IMR-90 (cell line): ENCODE measurements at regions not wholly inside any gene's neighbourhood (a gene's known extent, or its start where the extent isn't known, plus 50 kb on each side); places are given as distances from the start of the nearest gene placed in this dataset.

Experiments
- ATAC-seq: fragments of 200-7000 bp; cut with Tn5 transposase; 2 replicates; pipeline ENCODE4 v1.9.1; 2020; ENCODE audit warnings: low read depth, mild to moderate bottlenecking, moderate library complexity
- BruUV-seq: library from RNA; stranded (reverse); fragments of 400-500 nt; replicated peaks from 2 replicates; lab custom pipeline; 2021; lab: Mats Ljungman, UMichigan
- CTCF ChIA-PET: fragments of 300-600 bp; formaldehyde crosslinking; extraction: SDS; loops from one replicate; lab custom pipeline; 2021; ENCODE audit warnings: antibody characterized with exemption; lab: Yijun Ruan, JAX
- POLR2A ChIA-PET: fragments of 300-600 bp; sonication (Branson Sonifier 250); formaldehyde crosslinking; loops from one replicate; lab custom pipeline; 2022; ENCODE audit warnings: antibody characterized with exemption; ENCODE audit not compliant: unreplicated experiment; lab: Charles Lee
- DNase-seq: peaks from one replicate; pipeline ENCODE4 v3.0.0; 2013
- H2AFZ ChIP-seq: replicated peaks from 2 replicates; pipeline ENCODE3; 2013; ENCODE audit warnings: low read length, mild to moderate bottlenecking; ENCODE audit not compliant: poor library complexity
- H2AK5ac ChIP-seq: 2 replicates; pipeline ENCODE4 v1.6.1; 2013; ENCODE audit warnings: low read depth, low read length, inconsistent platforms
- H2AK9ac ChIP-seq: replicated peaks from 2 replicates; pipeline ENCODE3; 2013; ENCODE audit warnings: mild to moderate bottlenecking, low read depth, low read length, moderate library complexity; ENCODE audit not compliant: poor library complexity
- H2BK120ac ChIP-seq: 2 replicates; pipeline ENCODE4 v1.6.1; 2013; ENCODE audit warnings: low read depth, low read length, inconsistent platforms
- H2BK15ac ChIP-seq: 3 replicates; pipeline ENCODE4 v1.6.1; 2013; ENCODE audit warnings: low read depth, low read length, inconsistent platforms
- H2BK20ac ChIP-seq: 2 replicates; pipeline ENCODE4 v1.6.1; 2013; ENCODE audit warnings: low read depth, mild to moderate bottlenecking, inconsistent platforms, low read length, moderate library complexity
- H2BK5ac ChIP-seq: 2 replicates; pipeline ENCODE4 v1.6.1; 2013; ENCODE audit warnings: mild to moderate bottlenecking, low read depth, low read length, inconsistent platforms; ENCODE audit not compliant: poor library complexity, severe bottlenecking
- H3K14ac ChIP-seq: replicated peaks from 2 replicates; pipeline ENCODE4 v1.6.1; 2013; ENCODE audit warnings: low read depth, low read length, inconsistent platforms
- H3K18ac ChIP-seq: 2 replicates; pipeline ENCODE4 v1.6.1; 2013; ENCODE audit warnings: low read depth, low read length, control low read depth
- H3K23ac ChIP-seq: 2 replicates; pipeline ENCODE4 v1.6.1; 2013; ENCODE audit warnings: low read depth, low read length, inconsistent platforms
- H3K27ac ChIP-seq: 2 replicates; pipeline ENCODE4 v1.5.1; 2013; ENCODE audit warnings: mild to moderate bottlenecking, control low read depth, low read length; ENCODE audit not compliant: insufficient read depth
- H3K27me3 ChIP-seq: 2 replicates; pipeline ENCODE4 v1.6.1; 2013; ENCODE audit warnings: low read length; ENCODE audit not compliant: control insufficient read depth, insufficient read depth
- H3K36me3 ChIP-seq: 2 replicates; pipeline ENCODE4 v1.6.1; 2013; ENCODE audit warnings: low read length, mixed read lengths; ENCODE audit not compliant: control insufficient read depth, insufficient read depth
- H3K4ac ChIP-seq: 2 replicates; pipeline ENCODE4 v1.6.1; 2013; ENCODE audit warnings: low read depth, low read length, inconsistent platforms
- H3K4me1 ChIP-seq: 2 replicates; pipeline ENCODE4 v1.6.1; 2013; ENCODE audit warnings: low read length, mixed read lengths; ENCODE audit not compliant: control insufficient read depth, insufficient read depth
- H3K4me2 ChIP-seq: 2 replicates; pipeline ENCODE4 v1.6.1; 2013; ENCODE audit warnings: low read depth, mild to moderate bottlenecking, control low read depth, low read length, moderate library complexity
- H3K4me3 ChIP-seq: 2 replicates; pipeline ENCODE4 v1.5.1; 2013; ENCODE audit warnings: low read depth, mild to moderate bottlenecking, control low read depth, low read length, moderate library complexity; ENCODE audit not compliant: insufficient read depth
- H3K56ac ChIP-seq: 2 replicates; pipeline ENCODE4 v1.6.1; 2013; ENCODE audit warnings: low read length, inconsistent platforms; ENCODE audit not compliant: insufficient read depth; ENCODE audit errors: extremely low read depth
- H3K79me1 ChIP-seq, 2 experiments: 2 replicates each; pipeline ENCODE4 v1.6.1; 2013; ENCODE audit warnings: low read length in 2 of 2, inconsistent platforms in 1 of 2, low read depth in 1 of 2
- H3K9ac ChIP-seq: 2 replicates; pipeline ENCODE4 v1.6.1; 2013; ENCODE audit warnings: low read depth, low read length, control low read depth
- H3K9me1 ChIP-seq: 2 replicates; pipeline ENCODE4 v1.6.1; 2013; ENCODE audit warnings: low read length, inconsistent platforms; ENCODE audit not compliant: insufficient read depth
- H3K9me3 ChIP-seq: 2 replicates; pipeline ENCODE4 v1.6.1; 2013; ENCODE audit warnings: low read length; ENCODE audit not compliant: control insufficient read depth, insufficient read depth
- H4K20me1 ChIP-seq: 2 replicates; pipeline ENCODE4 v1.6.1; 2013; ENCODE audit warnings: low read length, inconsistent platforms; ENCODE audit not compliant: insufficient read depth
- H4K5ac ChIP-seq: 2 replicates; pipeline ENCODE4 v1.6.1; 2013; ENCODE audit warnings: mild to moderate bottlenecking, low read depth, low read length, control low read depth
- H4K8ac ChIP-seq, 2 experiments: 2 replicates each; pipeline ENCODE4 v1.6.1; 2013; ENCODE audit warnings: low read depth in 2 of 2, low read length in 2 of 2, control low read depth in 1 of 2, inconsistent platforms in 1 of 2
- H4K91ac ChIP-seq: 2 replicates; pipeline ENCODE4 v1.6.1; 2013; ENCODE audit warnings: low read depth, low read length, inconsistent platforms; ENCODE audit not compliant: insufficient read depth
- CEBPB ChIP-seq: IDR thresholded peaks from 2 replicates; pipeline ENCODE4 v1.6.1; 2012; ENCODE audit warnings: low read depth, low read length, improper control_type of control experiment
- MAFK ChIP-seq: IDR thresholded peaks from 2 replicates; pipeline ENCODE4 v1.6.1; 2012; ENCODE audit warnings: low read depth, low read length, improper control_type of control experiment
- MAZ ChIP-seq: IDR thresholded peaks from 2 replicates; pipeline ENCODE4 v1.6.1; 2012; ENCODE audit warnings: low read depth, mild to moderate bottlenecking, low read length, improper control_type of control experiment, moderate library complexity, borderline replicate concordance
- MXI1 ChIP-seq: IDR thresholded peaks from 2 replicates; pipeline ENCODE4 v1.6.1; 2012; ENCODE audit warnings: low read depth, mild to moderate bottlenecking, low read length, moderate library complexity, borderline replicate concordance
- POLR2A ChIP-seq: IDR thresholded peaks from 2 replicates; pipeline ENCODE4 v1.6.1; 2012; ENCODE audit warnings: mild to moderate bottlenecking, low read depth, low read length
- RCOR1 ChIP-seq: IDR thresholded peaks from 2 replicates; pipeline ENCODE4 v1.6.1; 2012; ENCODE audit warnings: mild to moderate bottlenecking, low read length, improper control_type of control experiment; ENCODE audit not compliant: insufficient replicate concordance
- SMC3 ChIP-seq: fragments of 150-350 bp; IDR thresholded peaks from 2 replicates; pipeline ENCODE4 v1.6.1; 2016; ENCODE audit warnings: low read depth, mild to moderate bottlenecking, antibody characterized with exemption, low read length, moderate library complexity
- WGBS, 2 experiments: methylation state at CpG; one replicate each; pipeline versions ENCODE4 v1.1.5 to v1.1.7; 2013; ENCODE audit warnings: missing lambda C conversion rate in 2 of 2; ENCODE audit not compliant: insufficient read length in 1 of 2; ENCODE audit errors: extremely low coverage in 2 of 2; 5-methylcytosine and 5-hydroxymethylcytosine counted together
- dilution Hi-C: fragments of 300-500 bp; cut with HindIII; formaldehyde crosslinking; loops from one replicate; pipeline ENCODE4 v1.14.3; 2018; ENCODE audit warnings: low sequenced_read_pairs; ENCODE audit not compliant: unreplicated experiment
- in situ Hi-C: fragments of 300-500 bp; cut with MboI; formaldehyde crosslinking; loops from 3 replicates; pipeline ENCODE4 v1.14.3; 2019; ENCODE audit warnings: low sequenced_read_pairs, inconsistent platforms, mixed read lengths
- intact Hi-C: fragments of 100-400 bp; cut with micrococcal nuclease; formaldehyde crosslinking; loops from 2 replicates; pipeline ENCODE4 v1.10.0; 2022

DNA sequence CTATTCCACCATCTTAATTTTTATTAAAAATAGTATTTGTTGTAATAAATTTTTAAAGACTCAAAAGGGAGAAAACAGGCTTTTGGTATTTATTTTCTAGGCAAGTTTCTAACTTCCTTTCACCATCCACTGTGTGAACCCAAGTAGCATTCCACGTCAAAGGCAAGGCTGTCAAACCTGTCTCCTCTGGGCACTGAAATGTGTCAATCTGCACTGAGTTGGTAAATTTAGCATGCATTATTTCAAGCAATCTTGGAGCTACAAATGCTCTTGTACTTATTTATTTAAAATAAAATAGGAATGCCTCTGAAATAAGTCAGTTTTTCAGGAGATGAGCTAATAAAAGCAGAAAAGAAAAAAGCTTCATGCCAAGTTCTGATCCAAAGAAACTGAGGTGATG, 130.9 kb upstream of the CNTNAP5 start:
- Histone ChIP-seq H3K9ac (no peak overlapping the region), H2BK20ac (no peak overlapping the region), H3K23ac (no peak overlapping the region), H3K27ac (no peak overlapping the region), H3K14ac (no peak overlapping the region), H3K9me3 (peaks cover 12% of the 10 kb centered on the region), H2AK5ac (no peak overlapping the region), H3K4ac (no peak overlapping the region), H2AK9ac (no peak overlapping the region), H3K9me1 (no peaks in the 10 kb centered on the region), H3K56ac (no peak overlapping the region), H4K91ac (no peak overlapping the region), H2BK5ac (no peak overlapping the region), H3K18ac (no peak overlapping the region), H3K4me1 (no peaks in the 10 kb centered on the region), H4K5ac (no peak overlapping the region), H4K8ac (no peak overlapping the region), H3K4me2 (no peak overlapping the region), H2BK15ac (no peak overlapping the region), H2BK120ac (no peak overlapping the region), H3K27me3 (no peaks in the 10 kb centered on the region), H4K20me1 (no peaks in the 10 kb centered on the region), H3K4me3 (no peak overlapping the region), H3K79me1 (no peaks in the 10 kb centered on the region), H3K36me3 (no peaks in the 10 kb centered on the region), H2AFZ (no peak overlapping the region)
- ATAC-seq: no peak
- intact Hi-C loops (no loop called here), in situ Hi-C loops (no loop called here), dilution Hi-C loops (no loop called here)
- no CpG with 5 or more reads among the region's 1 CpG for WGBS, 2 experiments
- no peak for DNase-seq
- CTCF ChIA-PET: no interaction called here
- no TSS peak for BruUV-seq
- POLR2A ChIA-PET: no interaction called here
- TF ChIP-seq CEBPB (no peak), MAZ (no peak), RCOR1 (no peak), MXI1 (no peak), MAFK (no peak), SMC3 (no peak), POLR2A (no peak)
